HG03521 (cell line): ENCODE measurements at regions not wholly inside any gene's neighbourhood (a gene's known extent, or its start where the extent isn't known, plus 50 kb on each side); places are given as distances from the start of the nearest gene placed in this dataset.
"Not testable (repeated sequence)": the region's sequence is repeated elsewhere in the genome, so short reads cannot be mapped to it uniquely, and the experiment has no call there.

Source experiments
- ATAC-seq: cut with Tn5 transposase; IDR thresholded peaks from one replicate; pipeline ENCODE4 v1.9.1; 2021; ENCODE audit warnings: mild to moderate bottlenecking, moderate library complexity; ENCODE audit not compliant: unreplicated experiment

DNA sequence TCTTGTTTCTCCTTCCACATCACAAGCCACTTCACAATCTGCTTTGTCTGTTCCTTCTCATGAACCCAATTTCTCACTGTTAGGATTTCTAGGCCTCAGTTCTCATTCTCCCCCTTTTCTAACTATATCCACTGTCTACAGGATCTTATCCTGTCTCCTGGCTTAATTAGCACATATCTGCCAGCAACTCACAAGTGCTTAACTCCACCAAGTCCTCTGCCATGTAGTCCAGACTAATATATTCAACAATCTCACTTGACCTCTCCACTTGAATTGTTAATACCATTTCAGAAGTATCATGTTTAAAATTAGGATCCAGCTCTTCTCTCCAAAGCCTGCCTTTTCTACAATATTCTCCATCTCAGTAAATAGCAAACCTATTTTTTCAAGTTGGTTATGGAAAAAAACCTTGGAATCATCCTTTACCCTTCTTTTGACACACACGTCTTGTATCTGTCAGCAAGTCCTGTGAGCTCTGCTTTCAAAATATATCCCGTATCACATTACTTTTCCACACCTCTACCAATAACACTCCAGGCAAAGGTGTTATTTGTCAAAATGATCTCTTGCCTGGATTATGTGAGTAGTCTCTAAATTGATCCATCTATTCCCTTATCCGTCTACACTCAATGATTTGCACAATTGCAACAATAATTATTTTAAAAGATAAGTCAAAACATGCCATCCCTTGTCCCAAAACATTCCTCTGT, 127.2 kb upstream of the SLIT2 start:
- no peak for ATAC-seq

DNA sequence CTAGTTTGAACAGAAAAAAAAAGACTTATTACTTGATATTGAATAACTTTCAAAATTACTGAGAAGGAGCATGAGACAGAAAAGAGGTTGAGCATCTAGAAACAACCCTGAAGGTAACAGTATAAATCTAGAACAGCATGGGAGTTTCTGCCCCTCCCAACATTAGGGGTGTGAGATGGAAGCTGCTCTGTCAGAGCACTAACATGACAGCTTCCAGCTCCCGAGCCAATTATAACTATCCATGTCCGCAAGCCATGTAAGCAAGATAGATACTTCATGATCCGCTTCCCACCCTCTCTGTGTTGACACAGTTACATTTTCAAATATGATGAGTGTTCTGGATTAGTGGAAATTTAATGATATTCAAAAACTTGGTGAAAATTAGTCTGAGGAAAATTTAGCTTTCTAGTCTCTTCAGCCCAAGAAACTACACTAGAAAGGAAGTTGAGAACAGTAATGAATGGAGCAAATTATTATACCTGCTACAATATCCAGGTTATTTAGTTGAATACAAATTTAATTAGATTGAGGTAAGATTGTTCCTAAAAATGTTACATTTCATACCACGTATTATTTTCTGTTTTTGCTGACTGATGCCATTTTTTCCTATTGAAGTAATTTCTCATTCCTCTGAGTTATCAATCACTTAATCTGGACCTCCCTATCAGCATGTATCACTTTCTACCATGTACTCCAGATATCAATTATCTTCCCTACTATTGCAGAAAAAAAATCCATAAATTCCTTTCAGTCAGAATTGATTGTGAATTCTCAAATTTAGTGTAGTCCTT, 129.3 kb upstream of the SLIT2 start:
- no peak for ATAC-seq

DNA sequence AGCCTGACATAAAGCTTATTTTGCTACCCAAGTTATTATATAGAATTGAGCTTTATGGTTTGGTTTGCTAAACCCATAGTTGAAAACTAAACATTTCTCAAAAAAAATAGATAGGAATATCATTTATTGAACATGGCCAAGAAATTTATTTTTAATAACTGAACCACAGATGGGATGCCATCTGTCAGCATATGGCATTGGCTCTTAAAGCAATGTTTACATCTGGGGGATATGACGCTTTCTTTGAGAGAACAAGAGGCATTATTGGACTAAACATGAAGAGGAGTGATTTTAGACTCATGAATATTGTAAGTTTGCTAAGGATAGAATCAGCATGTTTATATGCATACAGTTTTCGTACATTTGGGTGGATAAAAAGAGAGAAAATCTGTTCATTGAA, 132.6 kb upstream of the SLIT2 start:
- ATAC-seq: no peak

DNA sequence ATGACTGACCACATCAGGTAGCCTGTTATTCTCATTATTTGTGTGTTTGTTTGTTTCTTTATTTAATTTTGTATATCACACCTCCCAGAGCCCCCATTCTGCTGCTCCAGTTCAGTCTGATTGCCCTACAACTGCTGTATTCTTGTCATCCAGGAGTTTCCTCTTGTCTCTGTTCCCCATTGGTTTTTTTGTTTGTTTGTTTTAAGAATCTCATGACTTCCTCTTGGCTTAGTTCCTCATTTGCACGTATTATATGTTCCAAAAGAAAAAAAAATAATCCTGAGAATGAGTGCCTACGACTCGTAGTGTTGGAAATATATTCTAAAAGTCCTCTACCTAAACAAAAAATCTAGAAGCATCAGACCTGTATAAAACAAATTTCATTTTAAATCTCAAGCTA, 142.3 kb upstream of the SLIT2 start:
- no peak for ATAC-seq

DNA sequence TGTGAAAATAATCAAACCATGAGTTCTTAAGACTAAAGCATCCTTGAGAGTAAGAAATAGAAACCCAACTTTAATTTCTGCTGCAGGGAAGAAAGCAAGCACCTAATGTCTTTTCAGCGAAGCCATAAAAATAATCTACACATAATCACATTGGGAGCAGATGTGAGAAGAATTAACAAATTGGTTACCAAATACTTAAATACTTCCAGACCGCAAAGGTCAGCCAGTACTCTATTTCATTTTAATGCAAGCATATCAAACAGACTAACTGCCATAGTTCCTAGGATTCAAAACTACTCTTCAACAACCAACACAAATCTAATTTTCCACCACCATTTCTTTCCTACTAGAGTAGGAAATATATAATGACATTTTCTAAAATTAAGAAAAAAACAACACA, 144.8 kb upstream of the SLIT2 start:
- no peak for ATAC-seq

DNA sequence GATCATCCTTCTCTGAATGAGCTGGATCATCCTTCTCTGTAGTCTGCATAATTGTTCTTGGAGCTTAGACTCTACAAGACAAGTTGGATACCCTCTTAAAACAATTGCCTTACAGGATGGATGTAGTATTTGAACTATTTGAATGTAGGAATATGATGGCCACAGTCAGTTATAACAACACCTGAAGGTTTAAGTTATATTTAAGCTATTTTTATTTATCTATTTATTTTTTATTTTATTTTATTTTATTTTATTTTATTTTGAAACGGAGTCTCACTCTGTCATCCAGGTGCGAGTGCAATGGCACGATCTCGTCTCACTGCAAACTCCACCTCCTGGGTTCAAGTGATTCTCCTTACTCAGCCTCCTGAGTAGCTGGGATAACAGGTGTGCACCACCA, 149.9 kb upstream of the SLIT2 start:
- ATAC-seq: no peak

DNA sequence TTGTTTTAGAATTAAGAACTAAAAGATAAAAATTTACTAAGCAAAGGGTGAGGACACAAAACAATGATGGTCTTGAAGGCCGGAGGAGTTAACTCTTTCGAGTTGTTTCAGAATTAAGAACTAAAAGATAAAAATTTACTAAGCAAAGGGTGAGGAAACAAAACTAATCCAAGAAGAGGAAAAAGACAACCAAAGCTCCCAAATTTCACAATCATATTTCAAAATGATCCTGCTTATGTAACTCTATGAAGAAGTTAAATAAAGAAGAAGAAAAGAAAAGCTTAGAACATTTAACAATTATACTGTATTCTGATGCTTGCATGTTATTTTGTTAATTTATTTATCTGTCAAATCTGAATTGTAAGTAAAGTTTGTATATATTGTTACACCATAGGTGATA, 154.8 kb upstream of the SLIT2 start:
- no peak for ATAC-seq

DNA sequence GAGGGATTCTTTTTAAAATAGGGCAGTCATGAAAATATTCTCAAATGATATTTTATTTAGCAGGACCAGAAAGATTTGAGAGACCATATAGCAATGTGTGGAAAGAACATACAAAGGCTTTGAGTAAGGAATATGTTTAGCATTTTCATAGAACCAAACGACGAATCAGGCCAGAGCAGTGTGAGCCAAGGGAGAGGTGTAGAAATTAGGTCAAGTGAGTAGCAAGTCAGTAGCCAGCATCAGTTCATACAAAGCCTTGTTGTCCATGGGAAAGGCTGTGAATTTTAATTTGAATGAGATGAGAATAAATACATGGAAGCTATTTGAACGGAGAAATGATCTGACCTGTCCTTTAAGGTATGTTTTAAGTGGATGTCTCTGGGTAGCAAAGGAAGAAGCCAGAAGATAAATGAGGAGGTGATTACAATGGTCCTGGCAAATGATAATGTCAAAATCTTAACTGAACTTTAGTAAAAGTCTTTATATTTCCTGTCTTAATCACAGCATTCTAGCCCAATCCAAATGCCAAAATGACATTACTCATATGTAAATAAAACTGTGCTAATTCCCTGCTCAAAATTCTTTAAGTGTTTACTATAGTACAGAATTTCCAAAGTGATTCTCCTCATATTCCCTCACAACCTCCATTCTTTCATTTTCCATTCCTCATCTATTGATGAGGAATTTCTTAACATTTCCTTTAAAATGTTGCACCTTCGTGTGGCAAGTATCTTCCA, 155.7 kb upstream of the SLIT2 start:
- no peak for ATAC-seq

DNA sequence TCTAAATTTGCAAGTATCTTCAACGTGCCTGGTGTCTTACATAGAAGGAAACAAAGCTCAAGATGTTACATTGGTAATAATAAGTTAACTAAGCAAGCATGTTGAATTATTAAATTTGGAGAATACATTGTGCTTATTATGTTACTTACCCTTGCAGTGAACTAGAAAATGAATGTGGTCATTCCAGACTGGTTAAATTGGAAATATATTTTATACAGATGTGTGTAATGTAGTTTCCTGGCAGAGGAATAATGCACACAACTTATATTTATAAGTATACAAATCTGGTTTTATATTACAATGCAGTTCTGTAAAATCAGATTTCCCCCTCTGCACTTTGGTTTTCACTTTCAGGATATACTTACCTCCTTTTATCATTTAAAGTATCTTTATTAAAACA, 159.9 kb upstream of the SLIT2 start:
- ATAC-seq: no peak

DNA sequence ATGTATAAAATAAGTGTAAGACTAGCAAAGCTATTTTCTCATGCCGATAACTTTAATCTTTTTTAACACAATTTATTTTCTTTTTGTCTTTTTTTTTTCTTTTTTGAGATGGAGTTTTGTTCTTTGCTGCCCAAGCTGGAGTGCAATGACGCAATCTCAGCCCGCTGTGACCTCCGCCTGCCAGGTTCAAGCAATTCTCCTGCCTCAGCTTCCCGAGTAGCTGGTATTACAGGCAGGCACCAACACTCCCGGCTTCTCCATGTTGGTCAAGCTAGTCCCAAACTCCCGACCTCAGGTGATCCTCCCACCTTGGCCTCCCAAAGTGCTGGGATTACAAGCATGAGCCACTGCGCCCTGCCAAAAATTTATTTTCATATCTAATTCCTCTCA, 164.2 kb upstream of the SLIT2 start:
- ATAC-seq: no peak

DNA sequence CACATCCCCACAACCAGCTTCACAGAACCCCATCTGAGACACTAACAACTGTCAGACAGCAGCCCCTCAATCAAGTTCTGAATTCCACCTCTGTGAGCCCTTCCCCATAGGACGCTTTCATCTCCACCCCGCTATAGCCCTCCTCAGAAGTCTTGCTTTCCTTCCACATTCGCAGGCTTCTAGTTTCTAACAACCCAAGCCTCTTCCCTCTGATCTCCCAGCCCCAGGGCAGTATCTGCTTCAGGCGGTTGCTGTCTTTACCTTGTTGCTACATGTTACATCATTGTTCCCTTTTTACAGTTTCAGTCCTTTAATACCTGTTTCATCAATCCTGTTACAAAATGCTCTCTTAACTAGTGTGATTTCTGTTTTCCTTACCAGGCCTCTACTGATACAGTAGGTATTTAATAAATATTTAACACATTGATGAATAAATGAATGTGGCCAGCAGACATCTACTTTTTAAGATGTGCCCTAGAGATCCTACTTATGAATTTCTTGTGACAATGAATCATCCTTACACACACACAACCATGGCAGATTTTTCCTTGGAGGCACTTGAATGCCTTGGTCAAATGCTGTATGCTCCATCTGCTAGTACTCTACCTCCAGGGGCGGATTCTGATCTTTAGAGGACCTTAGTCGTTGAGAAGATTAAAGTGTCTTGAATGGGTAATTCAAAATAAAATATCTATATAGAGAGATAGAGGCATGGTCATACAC, 164.7 kb upstream of the SLIT2 start:
- no peak for ATAC-seq

DNA sequence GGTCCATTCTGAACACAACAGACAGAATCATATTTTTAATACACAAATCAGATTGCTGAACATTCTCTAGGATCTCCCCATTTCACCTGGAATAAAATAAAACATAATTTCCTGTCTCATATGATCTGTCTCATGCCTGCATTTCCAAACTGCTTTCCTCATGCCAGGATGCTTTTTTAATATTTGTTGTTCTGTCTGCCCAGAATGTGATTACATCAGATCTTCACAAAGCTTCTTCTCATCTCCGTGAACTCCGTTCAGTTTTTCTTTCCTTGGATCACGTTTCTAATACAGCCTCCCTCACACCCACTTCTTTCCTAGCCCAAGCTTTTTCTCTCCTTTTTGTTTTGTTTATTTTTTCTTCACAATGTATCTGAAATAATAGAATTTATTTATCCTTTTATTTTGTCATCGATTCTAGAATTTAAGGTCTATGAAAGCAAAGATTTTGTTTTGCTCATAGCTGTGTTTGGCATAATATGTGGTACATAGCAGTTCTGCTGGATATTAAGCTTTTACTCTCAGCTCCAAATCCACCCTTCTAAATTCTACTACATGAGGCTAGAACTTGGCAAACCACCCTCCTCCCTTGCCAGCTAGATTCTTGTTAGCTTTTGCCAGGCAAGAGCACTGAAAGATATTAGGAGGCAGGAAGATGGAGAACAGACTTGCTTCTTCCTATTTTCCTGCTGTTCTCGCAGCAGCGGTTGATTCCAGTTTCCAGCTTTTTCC, 165.5 kb upstream of the SLIT2 start:
- ATAC-seq: no peak

DNA sequence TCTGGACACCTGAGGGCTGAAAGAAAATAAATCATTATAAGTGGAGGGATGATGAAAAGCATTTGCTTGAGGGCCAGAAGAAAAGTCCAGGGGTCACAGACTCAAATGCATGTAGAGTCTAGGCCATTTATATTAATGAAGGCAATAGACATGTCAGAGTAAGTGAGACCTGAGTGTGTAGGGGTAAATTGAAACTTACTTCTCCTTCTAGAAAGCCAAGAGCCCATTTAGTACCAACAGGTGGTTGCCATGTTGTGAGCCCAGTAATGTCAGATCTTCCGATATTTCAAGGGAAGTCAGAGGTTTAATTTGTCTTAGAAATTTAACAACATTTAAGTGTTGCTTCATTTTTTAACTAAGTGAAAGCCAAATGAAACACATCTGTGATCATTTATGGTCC, 166.1 kb upstream of the SLIT2 start:
- ATAC-seq: no peak

DNA sequence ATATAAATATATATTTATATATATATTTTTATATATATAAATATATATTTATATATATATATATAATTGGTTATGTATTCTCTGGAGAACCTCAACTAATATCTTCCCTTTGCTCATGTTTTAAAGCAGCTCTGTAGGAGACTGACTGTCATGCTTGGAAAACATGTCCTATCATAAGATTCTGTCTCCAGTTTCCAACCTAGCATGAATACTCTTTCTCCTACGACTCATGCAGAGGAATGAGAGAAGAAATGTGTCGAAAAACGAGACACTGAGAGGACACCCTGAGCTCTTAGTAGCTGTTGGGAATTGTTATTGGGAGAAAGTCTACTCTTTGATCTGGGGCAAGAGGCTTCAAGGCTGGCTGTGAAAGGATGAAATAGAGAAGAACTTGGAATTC, 166.5 kb upstream of the SLIT2 start:
- ATAC-seq: no peak

DNA sequence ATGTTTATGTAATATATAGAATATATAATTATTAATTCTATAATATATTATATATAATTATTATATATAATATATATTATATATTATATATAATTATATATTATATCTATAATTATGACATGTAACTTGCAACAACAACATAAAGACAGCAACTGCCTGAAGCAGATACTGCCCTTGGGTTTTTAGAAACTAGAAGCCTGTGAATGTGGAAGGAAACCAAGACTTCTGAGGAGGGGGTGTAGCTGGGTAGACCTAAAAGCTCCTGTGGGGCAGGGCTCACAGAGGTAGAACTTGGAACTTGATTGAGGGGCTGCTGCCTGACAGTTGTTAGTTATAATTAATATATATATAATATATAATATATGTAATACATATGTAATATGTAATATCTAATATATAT, 167.2 kb upstream of the SLIT2 start:
- ATAC-seq: no peak

DNA sequence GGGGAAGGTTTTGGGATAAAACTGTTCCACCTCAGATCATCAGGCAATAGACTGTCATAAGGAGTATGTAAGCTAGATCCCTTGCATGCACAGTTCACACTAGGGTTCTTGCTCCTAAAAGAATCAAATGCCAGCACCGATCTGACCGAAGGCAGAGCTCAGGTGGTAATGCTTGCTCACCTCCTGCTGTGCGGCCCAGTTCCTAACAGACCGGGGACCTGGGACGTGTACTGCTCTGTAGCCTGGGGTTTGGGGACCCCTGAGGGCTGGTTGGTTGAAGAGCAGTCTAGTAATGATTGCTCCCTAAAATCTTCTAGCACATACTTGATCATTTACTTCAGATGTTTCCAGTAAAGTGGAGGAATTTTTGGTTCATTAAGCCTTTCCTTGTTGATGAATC, 173.1 kb upstream of the SLIT2 start:
- ATAC-seq: no peak

DNA sequence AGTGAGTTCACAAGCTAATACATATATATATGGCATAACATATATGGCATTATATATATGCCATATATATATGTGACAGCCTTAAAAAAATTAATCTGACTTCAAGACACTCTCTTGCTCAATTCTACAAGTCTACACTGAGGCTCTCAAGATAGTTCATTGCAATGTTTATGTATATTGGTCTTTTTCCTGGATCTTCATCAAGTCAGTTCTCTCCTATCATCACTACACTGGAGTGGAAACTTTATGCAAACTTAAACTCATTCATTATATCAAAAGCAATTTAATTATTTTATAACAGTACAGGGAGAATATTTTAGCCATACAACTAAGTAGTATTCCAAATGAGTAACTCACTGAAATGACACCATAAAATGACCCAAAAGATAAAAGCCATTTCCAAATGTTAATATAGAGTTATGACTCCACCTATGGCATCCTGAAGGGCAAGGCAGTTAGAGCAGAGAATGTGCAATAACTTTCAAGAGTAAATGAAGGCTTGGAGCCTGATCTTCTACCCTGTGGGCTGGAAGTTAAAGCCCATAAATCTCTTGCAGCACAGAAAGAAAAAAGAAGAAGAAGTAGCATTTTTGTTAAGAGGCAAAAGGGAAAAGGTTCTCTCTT, 176.3 kb upstream of the SLIT2 start:
- no peak for ATAC-seq

DNA sequence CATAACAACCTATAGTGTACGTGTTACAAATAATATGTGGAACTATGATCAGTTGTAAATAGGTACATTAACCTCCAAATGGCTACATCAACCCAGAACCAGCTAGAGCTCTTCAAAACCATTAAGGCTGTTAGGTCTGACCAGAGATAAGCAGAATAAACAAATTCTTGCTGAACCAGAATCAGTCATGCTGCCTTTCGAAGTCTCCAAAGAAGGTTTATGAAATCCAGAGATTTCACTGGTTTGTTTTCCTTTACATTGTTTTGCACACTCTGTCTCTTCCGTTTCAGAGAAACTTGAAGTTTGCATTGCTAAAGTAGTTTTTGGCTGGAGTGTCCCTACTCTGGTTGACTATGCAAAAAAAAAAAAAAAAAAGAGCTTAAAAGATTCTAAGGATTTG, 177.3 kb upstream of the SLIT2 start:
- ATAC-seq: no peak

DNA sequence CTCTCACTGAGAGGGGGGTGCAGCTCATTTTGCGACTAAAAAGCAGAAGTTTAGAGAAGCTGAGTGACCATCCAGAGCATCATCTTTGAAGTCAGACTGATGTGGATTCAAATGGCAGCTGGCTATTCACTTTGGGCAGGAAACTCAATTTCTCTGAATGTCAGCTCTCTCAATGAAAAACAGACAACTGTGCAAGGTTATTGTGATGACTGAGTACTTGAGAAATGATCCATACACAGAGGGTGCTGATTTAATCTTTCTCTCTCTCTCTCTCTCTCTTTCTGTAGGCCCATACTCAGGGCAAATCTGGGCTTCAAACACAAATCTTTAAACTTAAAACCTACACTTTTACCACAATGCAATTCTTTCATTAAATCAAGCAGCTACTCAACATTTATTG, 185.8 kb upstream of the SLIT2 start:
- ATAC-seq: no peak

DNA sequence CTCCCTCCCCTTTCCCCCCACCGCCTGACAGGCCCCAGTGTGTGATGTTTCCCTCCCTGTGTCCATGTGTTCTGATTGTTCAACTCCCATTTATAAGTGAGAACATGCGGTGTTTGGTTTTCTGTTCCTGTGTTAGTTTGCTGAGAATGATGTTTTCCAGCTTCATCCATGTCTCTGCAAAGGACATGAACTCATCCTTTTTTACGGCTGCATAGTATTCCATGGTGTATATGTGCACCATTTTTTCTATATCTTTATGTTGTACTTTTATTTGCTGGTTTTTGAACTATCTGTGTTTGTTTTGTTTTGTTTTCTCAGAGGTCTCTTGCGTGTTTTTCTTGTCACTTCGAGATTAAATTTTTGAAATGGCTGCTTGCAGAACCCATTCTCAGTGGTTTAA, 188.8 kb upstream of the SLIT2 start:
- not testable (repeated sequence) for ATAC-seq
